22Rv1 (cell line): ENCODE measurements at regions not wholly inside any gene's neighbourhood (a gene's known extent, or its start where the extent isn't known, plus 50 kb on each side); places are given as distances from the start of the nearest gene placed in this dataset.

Experiments used
- CTCF ChIP-seq: fragments of 450-650 bp; IDR thresholded peaks from 2 replicates; pipeline ENCODE4 v1.5.1; 2017; ENCODE audit warnings: mild to moderate bottlenecking
- ZFX ChIP-seq: fragments of 450-650 bp; IDR thresholded peaks from 2 replicates; pipeline ENCODE4 v1.6.1; 2017; ENCODE audit warnings: antibody characterized with exemption, borderline replicate concordance

GRCh38 chr5:67413721-67414120 is 217.1 kb upstream of the CD180 start:
- TF ChIP-seq CTCF (no peak), ZFX (no peak)
